GM20000 (cell line): ENCODE measurements at regions not wholly inside any gene's neighbourhood (a gene's known extent, or its start where the extent isn't known, plus 50 kb on each side); places are given as distances from the start of the nearest gene placed in this dataset.

Experiments used
- DNase-seq: peaks from one replicate; pipeline ENCODE4 v3.0.0; 2012; ENCODE audit warnings: low spot score
- CTCF ChIP-seq: IDR thresholded peaks from 2 replicates; pipeline ENCODE4 v1.5.1; 2012; ENCODE audit warnings: mild to moderate bottlenecking, control low read depth; ENCODE audit errors: extremely low read depth, missing control alignments

DNA sequence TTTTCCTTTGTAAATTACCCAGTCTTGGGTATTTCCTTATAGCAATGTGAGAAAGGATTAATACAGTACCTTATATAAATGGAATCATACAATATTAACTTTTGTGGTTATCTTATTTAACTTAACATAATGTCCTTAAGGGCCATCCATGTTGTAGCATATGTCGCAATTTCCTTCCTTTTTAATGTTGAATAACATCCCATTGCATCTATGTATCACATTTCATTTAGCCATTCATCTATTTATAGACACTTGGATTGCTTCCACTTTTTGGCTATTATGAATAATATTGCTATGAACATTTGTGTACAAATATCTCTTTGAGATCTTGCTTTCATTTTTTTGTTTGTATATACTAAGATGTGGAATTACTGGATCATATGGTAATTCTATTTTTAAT lies 342.2 kb downstream of the PDCD6IP start:
- DNase-seq: no peak
- TF ChIP-seq CTCF: no peak

GRCh38 chr3:34141841-34142337 lies 343.5 kb downstream of the PDCD6IP start:
- TF ChIP-seq CTCF: no peak
- no peak for DNase-seq

- no peak for DNase-seq
- TF ChIP-seq CTCF: no peak
Observed at GRCh38 chr3:34145796-34146195, 347.4 kb downstream of the PDCD6IP start.

DNA sequence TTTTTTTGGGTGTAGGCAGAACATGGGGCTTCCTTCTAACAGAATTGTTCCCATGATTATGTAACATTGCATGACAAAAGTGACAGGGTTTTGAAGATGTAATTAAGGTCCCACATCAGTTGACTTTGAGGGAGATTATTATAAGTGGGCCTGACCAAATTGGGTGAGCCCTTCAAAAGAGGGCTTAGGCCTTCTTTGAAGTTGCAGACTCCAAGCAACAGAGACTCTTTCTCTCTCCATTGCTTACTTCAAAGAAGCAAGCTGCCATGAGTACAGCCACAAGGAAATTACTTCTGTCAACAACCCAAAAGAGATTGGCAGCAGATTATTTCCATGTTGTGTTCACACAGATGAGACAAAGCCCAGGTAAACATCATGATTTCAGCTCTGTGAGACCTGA lies 348.2 kb downstream of the PDCD6IP start:
- DNase-seq: no peak

DNA sequence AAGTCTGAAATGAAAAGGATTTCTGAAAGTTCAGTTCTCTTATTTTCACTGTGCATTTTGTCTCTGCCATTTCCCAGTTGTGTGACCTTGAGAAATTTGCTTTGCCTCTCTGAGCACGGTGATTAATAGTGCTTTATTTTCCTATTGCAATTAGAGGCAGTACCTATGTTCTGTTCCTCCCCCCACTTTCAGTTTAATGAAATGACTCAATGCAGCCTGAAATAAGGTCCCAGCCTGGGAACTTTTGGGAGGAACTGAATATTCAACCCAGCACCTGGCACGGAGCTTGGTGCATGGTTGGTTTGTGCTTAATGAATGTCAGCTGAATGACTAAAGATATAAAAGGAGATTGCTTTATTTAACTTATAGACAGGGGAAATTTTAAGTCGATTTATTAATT lies 352.6 kb downstream of the PDCD6IP start:
- no peak for DNase-seq
- TF ChIP-seq CTCF: no peak

More for the DNA sequence above, 348.2 kb downstream of the PDCD6IP start:
- no peak for TF ChIP-seq CTCF

GRCh38 chr3:34152656-34153055 lies 354.2 kb downstream of the PDCD6IP start:
- TF ChIP-seq CTCF: no peak
- DNase-seq: no peak

GRCh38 chr3:34155108-34155507 lies 356.7 kb downstream of the PDCD6IP start:
- no peak for DNase-seq
- TF ChIP-seq CTCF: no peak
